Neural cell (in vitro differentiated cells): ENCODE measurements at regions not wholly inside any gene's neighbourhood (a gene's known extent, or its start where the extent isn't known, plus 50 kb on each side); places are given as distances from the start of the nearest gene placed in this dataset.

Source experiments
- H2AFZ ChIP-seq: fragments of 200-600, 300-800 bp; sonication (generic), shearing (Covaris generic); 2 replicates; pipeline ENCODE4 v1.6.0; 2014; ENCODE audit warnings: low read depth, mild to moderate bottlenecking, antibody characterized with exemption, low read length, moderate library complexity
- H3F3A ChIP-seq: fragments of 200-600 bp; shearing (Covaris generic); 2 replicates; pipeline ENCODE4 v1.6.1; 2016; ENCODE audit warnings: mild to moderate bottlenecking, moderate library complexity, mixed read lengths, antibody characterized with exemption, low read length; ENCODE audit not compliant: insufficient read depth, poor library complexity, severe bottlenecking
- H3K27ac ChIP-seq: fragments of 200-600, 300-800 bp; sonication (generic), shearing (Covaris generic); 2 replicates; pipeline ENCODE4 v1.5.1; 2014; ENCODE audit warnings: mild to moderate bottlenecking, low read length, moderate library complexity
- H3K27me3 ChIP-seq: fragments of 300-800, 200-600 bp; sonication (generic), shearing (Covaris generic); 2 replicates; pipeline ENCODE4 v1.6.0; 2014; ENCODE audit warnings: mild to moderate bottlenecking, low read depth, low read length, moderate library complexity; ENCODE audit not compliant: insufficient read depth
- H3K36me3 ChIP-seq: fragments of 300-800, 200-600 bp; sonication (generic), shearing (Covaris generic); 2 replicates; pipeline ENCODE4 v1.5.1; 2014; ENCODE audit warnings: mild to moderate bottlenecking, antibody characterized with exemption, low read length, moderate library complexity; ENCODE audit not compliant: insufficient read depth
- H3K4me2 ChIP-seq: fragments of 300-800, 200-600 bp; sonication (generic), shearing (Covaris generic); 2 replicates; pipeline ENCODE4 v1.6.0; 2014; ENCODE audit warnings: mild to moderate bottlenecking, low read length
- H3K4me3 ChIP-seq: fragments of 300-800, 200-600 bp; sonication (generic), shearing (Covaris generic); 2 replicates; pipeline ENCODE4 v1.5.1; 2014; ENCODE audit warnings: mild to moderate bottlenecking, low read length, moderate library complexity
- H3K79me2 ChIP-seq: fragments of 200-600 bp; shearing (Covaris generic); replicated peaks from 2 replicates; pipeline ENCODE4 v1.6.0; 2014; ENCODE audit warnings: mild to moderate bottlenecking, low read length, moderate library complexity; ENCODE audit not compliant: insufficient read depth
- H3K9ac ChIP-seq: fragments of 300-800, 200-600 bp; sonication (generic), shearing (Covaris generic); 2 replicates; pipeline ENCODE4 v1.6.1; 2016; ENCODE audit warnings: mild to moderate bottlenecking, low read length, mixed read lengths
- H3K9me2 ChIP-seq: fragments of 200-600 bp; shearing (Covaris generic); 2 replicates; pipeline ENCODE4 v1.6.1; 2016; ENCODE audit warnings: mild to moderate bottlenecking, low read length, mixed read lengths; ENCODE audit not compliant: insufficient read depth
- H3K9me3 ChIP-seq: fragments of 200-600, 300-800 bp; sonication (generic), shearing (Covaris generic); 2 replicates; pipeline ENCODE4 v1.6.1; 2016; ENCODE audit warnings: mild to moderate bottlenecking, mixed run types, low read length, moderate library complexity, mixed read lengths
- H4K20me1 ChIP-seq: fragments of 200-600 bp; shearing (Covaris generic); 2 replicates; pipeline ENCODE4 v1.6.1; 2016; ENCODE audit warnings: mild to moderate bottlenecking, mixed run types; ENCODE audit not compliant: insufficient read depth
- EP300 ChIP-seq: fragments of 450-650 bp; conservative IDR thresholded peaks from 2 replicates; pipeline ENCODE4 v1.6.1; 2014; ENCODE audit warnings: antibody characterized with exemption, mild to moderate bottlenecking, moderate library complexity; ENCODE audit not compliant: poor library complexity, severe bottlenecking
- EZH2 ChIP-seq: fragments of 200-600, 300-800 bp; shearing (Covaris generic), sonication (generic); IDR thresholded peaks from 2 replicates; pipeline ENCODE4 v1.6.1; 2014; ENCODE audit warnings: antibody characterized with exemption, low read length, borderline replicate concordance, mild to moderate bottlenecking; ENCODE audit not compliant: insufficient read depth, poor library complexity, severe bottlenecking
- MXI1 ChIP-seq: fragments of 450-650 bp; conservative IDR thresholded peaks from 2 replicates; pipeline ENCODE4 v1.6.1; 2014; ENCODE audit warnings: antibody characterized with exemption, mild to moderate bottlenecking; ENCODE audit not compliant: poor library complexity, severe bottlenecking
- POLR2AphosphoS5 ChIP-seq: IDR thresholded peaks from 2 replicates; pipeline ENCODE4 v1.6.1; 2012
- RAD21 ChIP-seq: fragments of 450-650 bp; conservative IDR thresholded peaks from 2 replicates; pipeline ENCODE4 v1.6.1; 2014; ENCODE audit warnings: antibody characterized with exemption, mild to moderate bottlenecking, moderate library complexity
- REST ChIP-seq: IDR thresholded peaks from 2 replicates; pipeline ENCODE4 v1.6.1; 2012; ENCODE audit warnings: borderline replicate concordance
- SMC3 ChIP-seq: fragments of 450-650 bp; conservative IDR thresholded peaks from 2 replicates; pipeline ENCODE4 v1.6.1; 2014; ENCODE audit warnings: antibody characterized with exemption, mild to moderate bottlenecking, moderate library complexity; ENCODE audit not compliant: poor library complexity
- TAF1 ChIP-seq: IDR thresholded peaks from 2 replicates; pipeline ENCODE4 v1.6.1; 2012; ENCODE audit warnings: low read depth
- TF ChIP-seq, protein P1 (sequence below): fragments of 450-650 bp; IDR thresholded peaks from 2 replicates; pipeline ENCODE4 v1.5.1; 2014; ENCODE audit warnings: antibody characterized with exemption, mild to moderate bottlenecking, moderate library complexity; ENCODE audit not compliant: poor library complexity, severe bottlenecking

DNA sequence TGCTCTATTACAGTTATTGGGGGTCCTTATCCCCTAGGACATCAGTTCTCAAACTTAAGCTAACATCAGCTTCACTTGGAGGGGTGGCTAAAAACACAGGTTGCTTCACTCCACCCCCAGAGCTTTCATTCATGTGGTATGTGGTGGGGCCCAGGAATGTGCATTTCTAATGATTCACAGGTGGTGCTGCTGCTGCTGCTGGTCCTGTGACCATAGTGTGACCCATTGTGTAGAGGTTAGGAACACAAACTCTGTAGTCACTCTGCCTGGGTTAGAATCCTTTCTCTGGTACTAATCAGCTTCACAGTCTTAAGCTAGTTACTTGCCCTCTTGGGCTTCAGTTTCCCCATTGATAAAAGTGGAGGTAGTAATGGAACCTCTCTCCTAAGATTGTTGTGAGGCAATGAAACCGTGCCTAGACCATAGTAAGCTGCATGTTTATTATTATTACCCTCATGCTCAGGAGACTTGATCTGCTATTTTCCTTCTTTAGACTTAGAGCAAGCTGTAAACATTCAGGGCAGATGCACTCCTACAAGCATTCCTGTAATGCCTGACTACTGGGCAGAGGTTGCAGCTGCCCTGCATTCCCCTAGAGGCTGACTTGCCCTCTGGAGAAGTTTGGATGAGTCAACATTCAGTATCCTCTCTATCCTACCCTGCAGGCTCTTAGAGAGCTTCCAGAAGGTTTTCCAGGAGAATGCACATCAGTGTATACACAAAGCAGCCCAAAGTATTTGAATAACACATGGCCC, 94.1 kb upstream of the ACSL4 start:
- no peaks in the 10 kb centered on the region for H3K79me2 ChIP-seq
- no peak overlapping the region for H3K27ac ChIP-seq
- no peak overlapping the region for H3K9ac ChIP-seq
- H3F3A ChIP-seq = no peaks in the 10 kb centered on the region
- H4K20me1 ChIP-seq = no peaks in the 10 kb centered on the region
- H3K4me3 ChIP-seq = no peak overlapping the region
- TF ChIP-seq TAF1 (no peak), EP300 (no peak)
- no peak overlapping the region for H3K4me2 ChIP-seq
- no peaks in the 10 kb centered on the region for H3K36me3 ChIP-seq
- H3K9me2 ChIP-seq = no peaks in the 10 kb centered on the region
- no peaks in the 10 kb centered on the region for H3K27me3 ChIP-seq
- H2AFZ ChIP-seq = no peak overlapping the region
- H3K9me3 ChIP-seq = no peaks in the 10 kb centered on the region

DNA sequence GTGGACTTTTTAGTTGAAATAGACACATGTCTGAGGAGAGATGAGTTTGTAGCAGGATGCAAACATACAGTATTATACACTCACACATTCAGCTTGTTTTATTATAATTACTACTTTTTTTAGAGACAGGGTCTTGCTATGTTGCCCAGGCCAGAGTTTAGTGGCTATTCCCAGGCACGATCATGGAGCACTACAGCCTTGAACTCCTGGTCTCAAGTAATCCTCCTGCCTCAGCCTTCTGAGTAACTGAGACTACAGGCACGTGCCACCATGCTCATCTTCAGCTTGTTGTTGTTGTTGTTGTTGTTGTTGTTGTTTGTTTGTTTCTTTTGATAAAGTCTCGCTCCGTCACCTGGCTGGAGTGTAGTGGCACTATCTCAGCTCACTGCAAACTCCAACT, 94.7 kb upstream of the ACSL4 start:
- Histone ChIP-seq H3K4me3 (no peak overlapping the region), H3K36me3 (no peaks in the 10 kb centered on the region), H3K9me2 (no peaks in the 10 kb centered on the region), H3K27me3 (no peaks in the 10 kb centered on the region), H3K9me3 (no peaks in the 10 kb centered on the region), H2AFZ (no peak overlapping the region), H3K27ac (no peak overlapping the region), H3F3A (no peaks in the 10 kb centered on the region), H3K4me2 (no peak overlapping the region), H4K20me1 (no peaks in the 10 kb centered on the region), H3K9ac (no peak overlapping the region), H3K79me2 (no peaks in the 10 kb centered on the region)
- TF ChIP-seq, protein P1, sequence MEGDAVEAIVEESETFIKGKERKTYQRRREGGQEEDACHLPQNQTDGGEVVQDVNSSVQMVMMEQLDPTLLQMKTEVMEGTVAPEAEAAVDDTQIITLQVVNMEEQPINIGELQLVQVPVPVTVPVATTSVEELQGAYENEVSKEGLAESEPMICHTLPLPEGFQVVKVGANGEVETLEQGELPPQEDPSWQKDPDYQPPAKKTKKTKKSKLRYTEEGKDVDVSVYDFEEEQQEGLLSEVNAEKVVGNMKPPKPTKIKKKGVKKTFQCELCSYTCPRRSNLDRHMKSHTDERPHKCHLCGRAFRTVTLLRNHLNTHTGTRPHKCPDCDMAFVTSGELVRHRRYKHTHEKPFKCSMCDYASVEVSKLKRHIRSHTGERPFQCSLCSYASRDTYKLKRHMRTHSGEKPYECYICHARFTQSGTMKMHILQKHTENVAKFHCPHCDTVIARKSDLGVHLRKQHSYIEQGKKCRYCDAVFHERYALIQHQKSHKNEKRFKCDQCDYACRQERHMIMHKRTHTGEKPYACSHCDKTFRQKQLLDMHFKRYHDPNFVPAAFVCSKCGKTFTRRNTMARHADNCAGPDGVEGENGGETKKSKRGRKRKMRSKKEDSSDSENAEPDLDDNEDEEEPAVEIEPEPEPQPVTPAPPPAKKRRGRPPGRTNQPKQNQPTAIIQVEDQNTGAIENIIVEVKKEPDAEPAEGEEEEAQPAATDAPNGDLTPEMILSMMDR = no peak
- TF ChIP-seq MXI1 (no peak), EP300 (no peak), RAD21 (no peak), TAF1 (no peak), POLR2AphosphoS5 (no peak), SMC3 (no peak), REST (no peak), EZH2 (no peak)
